ENCODE measurements at regions not wholly inside any gene's neighbourhood (a gene's known extent, or its start where the extent isn't known, plus 50 kb on each side); places are given as distances from the start of the nearest gene placed in this dataset.
"Not testable (repeated sequence)": the region's sequence is repeated elsewhere in the genome, so short reads cannot be mapped to it uniquely, and the experiment has no call there.

DNA sequence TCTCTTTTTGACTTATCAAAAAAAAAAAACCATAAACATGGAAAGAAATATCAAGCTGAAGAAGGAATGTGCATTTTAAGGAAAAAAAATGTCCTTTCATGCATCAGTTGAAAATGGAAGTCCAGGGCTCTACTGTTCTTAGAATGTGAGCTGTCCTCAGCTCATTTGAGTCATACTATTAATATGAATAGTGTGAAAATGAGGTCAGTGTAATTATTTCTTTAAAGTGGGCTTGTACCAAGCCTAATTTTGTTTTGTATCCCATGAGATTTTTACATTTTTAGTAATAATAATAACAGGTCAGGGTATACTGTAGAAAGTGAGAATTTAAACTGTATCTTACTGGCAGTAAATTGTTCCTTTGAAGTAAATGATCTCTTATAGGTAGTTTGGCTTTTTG lies 148.5 kb downstream of the NAA11 start:
- no peak for DNase-seq (ENCODE audit: low read depth in 2 of 2)

DNA sequence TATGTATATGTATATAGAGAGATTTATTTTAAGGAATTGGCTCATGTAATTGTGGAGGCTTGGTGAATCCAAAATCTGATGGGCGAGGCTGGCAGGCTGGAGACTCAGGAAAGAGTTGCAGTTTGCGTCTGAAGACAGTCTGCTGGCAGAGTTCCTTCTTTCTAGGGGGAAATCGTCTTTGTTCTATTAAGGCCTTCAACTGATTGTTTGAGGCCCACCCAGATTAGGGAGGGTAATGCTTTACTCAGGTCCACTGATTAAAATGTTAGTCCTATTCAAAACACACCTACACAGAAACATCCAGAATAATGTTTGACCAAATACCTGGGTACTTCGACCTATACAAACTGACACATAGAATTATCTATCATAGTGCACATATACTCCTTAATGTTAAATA lies 149.5 kb downstream of the NAA11 start:
- DNase-seq (ENCODE audit: low read depth in 2 of 2), result no peak

DNA sequence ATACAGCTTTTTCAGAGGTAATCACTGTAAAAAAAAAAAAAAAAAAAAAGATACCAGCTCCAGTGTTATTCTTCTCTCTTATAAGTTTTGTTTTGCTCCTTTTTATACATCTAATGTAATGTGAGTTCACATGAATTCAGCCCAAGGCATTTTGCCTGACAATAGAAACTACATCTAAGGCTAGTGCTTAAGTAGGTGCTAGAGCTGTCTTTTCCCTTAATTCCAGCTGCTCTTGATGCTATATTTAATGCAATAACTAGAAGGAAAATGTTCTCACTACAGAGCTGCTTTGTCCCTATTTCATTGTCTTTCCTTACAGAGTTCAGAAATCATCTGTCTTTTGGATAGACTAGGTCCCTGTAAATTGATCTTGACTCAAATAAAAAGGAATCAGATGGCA lies 150.1 kb downstream of the NAA11 start:
- DNase-seq (ENCODE audit: low read depth in 2 of 2), result no peak

DNA sequence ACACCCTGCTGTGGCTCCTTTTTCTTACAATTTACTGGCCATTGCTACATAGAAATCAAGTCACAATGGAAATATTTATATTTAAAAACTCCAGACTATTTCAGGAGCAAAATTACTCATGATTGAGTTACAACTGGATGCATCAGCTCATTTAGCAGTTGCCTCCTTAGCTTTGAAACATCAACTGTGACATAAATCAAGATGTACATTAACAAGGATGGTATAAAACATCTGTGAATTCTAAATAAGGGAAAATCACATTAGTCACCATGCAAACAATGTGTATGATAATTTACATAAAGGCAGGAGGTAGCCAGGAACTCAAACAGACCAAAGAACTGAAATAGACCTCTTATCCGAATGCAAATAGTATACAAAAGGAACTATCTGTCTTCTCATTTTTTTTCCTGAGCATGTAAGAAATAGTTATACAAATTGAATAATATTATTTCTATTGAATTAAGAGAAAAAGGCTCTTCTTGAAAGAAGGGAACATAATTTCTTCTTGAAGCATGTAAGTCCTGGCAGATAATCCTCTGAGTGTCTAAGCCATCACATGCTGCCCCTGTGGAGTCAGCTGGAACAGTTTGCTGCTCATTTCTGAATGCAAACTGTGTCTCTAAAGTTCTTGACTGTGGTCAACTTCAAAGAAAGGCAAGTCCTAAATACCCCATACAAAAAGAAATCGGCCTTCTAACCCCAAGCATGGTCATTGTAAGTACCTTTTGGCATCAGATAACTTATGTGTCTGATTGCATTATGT lies 151.2 kb downstream of the NAA11 start:
- DNase-seq (ENCODE audit: low read depth in 2 of 2), result no peak

GRCh38 chr4:79173186-79173585 lies 152.7 kb downstream of the NAA11 start:
- DNase-seq (ENCODE audit: low read depth in 2 of 2), result no peak

DNA sequence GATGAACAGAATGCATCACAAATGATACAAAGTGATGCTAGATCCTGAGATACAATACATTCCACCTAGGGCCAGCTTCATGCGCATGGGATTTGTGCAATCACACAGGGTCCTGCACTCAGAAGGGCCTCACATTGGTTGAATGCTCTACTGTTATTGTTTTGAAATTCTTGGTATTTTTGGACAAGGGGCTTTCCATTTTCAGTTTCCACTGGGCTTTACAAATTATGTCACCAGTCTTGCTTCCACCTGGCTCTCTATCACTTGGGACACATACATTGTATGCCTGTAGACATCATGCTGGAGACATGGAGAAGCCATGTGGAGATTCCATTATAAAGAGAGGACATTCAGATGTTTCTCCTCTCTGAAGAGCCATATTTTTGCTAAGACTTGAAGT lies 155.8 kb downstream of the NAA11 start:
- DNase-seq (ENCODE audit: low read depth in 2 of 2), result no peak

DNA sequence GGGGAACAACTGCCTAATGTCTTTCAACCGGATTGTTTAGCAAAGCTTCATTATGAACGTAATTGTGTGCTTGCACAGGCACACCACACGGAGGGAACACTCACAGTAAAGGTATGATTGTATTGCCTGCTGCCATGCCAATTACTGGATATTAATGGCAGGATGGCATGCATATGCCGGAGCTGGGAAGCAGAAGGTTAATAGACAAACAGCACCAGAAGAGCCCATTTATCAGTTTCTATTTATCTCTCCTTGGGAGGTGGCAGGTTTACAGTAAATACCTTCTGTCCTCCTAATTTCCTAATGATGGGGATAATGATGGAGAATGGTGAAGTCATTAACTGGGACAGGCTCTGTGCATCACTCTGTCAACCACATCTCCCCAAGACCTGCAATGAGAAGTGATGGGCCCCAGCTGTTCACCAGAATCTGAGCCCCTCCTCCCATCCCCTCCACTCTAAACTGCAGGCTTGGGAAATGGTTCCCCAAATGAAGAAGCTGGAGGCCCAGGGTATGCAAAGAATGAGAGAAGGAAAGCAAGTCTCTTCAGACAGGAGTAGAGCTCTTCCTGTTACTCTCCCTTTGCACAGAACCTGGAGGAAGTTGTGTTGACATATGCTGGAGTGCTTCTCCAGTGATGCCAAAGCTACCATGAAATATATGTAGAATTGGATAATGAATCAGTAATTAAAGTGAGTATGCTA lies 160.8 kb downstream of the NAA11 start:
- no peak for DNase-seq (ENCODE audit: low read depth in 2 of 2)

- DNase-seq (ENCODE audit: low read depth in 2 of 2), result no peak
These were observed 161.8 kb downstream of the NAA11 start for GRCh38 chr4:79163981-79164490.

- DNase-seq (ENCODE audit: low read depth in 2 of 2), result no peak
These were observed 164.9 kb downstream of the NAA11 start for GRCh38 chr4:79160962-79161361.

- not testable (repeated sequence) for DNase-seq (ENCODE audit: low read depth in 2 of 2)
These were observed 167.2 kb downstream of the NAA11 start for GRCh38 chr4:79158705-79159104.

DNA sequence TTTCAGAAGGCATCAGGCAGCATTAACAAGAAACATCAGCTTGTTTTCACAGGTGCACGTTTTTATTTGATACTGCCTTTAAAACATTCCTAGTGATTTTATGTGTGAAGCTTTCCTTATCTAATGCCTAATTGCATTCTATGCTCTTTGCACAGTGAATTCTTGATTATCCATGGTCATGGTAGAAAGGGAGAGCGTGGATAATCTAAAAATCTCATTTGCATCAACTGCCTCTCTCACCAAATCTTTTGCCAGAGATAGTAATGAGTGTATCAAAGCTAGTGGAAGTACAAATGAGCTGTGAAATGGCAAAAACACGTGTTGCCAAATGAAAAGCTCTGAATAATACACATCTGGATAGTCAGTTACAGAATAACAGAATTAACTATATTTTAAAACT lies 170.5 kb downstream of the NAA11 start:
- no peak for DNase-seq (ENCODE audit: low read depth in 2 of 2)

DNA sequence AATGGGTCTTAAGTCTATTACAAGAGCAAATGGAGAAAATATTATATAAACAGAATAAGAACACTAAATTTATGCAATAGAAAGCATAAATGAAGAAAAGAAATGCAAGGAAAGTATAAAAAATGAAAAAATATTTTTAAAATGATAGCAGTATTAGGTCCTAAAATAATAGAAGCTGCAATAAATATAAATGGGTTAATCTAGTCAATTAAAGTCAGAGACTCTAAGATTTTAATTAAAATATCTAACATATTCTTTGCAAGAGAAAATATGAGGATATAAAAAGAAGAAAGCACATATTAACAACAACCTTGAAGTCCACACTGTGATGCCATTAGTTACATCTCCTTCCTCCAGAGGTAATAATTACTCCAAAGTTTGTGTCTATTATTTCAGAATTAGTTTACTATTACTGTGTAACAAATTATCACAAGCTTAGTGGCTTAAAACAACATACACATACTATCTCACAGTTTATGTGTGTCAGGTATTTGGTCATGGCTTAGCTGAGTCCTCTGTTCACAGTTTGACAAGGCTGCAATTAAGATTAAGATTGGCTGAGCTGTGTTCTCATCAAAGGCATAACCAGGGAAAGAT lies 174.9 kb downstream of the NAA11 start:
- no peak for DNase-seq (ENCODE audit: low read depth in 2 of 2)

GRCh38 chr4:79148369-79148768 lies 177.5 kb downstream of the NAA11 start:
- DNase-seq (ENCODE audit: low read depth in 2 of 2), result no peak

DNA sequence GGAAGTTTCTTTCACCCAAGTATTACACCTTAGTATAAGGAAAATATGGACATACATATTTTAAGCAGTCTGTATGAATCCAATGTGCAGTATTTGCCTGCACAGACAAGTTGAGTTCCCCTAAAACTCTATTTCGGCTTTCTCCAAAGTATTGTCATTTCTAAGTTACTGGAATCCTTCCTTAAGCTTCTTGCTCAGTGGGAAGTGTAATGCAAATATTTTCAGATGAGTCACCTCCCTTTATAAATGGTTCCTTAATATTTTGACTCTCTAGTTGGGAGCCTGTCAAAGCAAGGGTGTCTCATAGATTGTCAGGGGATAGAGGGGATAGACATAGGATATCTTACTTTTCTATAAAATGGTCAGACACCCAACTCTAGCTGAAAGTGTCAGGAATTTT lies 178.6 kb downstream of the NAA11 start:
- no peak for DNase-seq (ENCODE audit: low read depth in 2 of 2)

DNA sequence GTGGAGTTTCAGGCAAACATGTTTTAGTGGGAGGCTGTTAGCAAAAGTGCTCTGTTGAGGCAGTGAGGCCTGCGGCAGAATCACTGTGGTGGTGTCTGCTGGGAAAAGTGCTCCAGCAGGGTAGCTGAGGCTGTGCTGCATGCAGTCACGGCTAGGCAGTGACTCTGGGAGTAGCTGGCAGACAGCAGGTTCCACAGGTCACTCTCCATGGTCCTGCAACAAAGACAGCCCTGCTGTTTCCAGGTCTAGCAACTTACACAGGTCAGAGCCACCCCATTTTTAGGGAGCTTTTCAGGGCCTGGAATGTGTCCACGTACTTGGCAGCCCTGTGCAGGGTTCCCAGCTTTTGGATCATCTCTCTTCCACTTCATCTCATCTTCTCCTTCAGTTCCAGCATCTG lies 184.3 kb downstream of the NAA11 start:
- DNase-seq (ENCODE audit: low read depth in 2 of 2), result peak; percentile 2 to 25

DNA sequence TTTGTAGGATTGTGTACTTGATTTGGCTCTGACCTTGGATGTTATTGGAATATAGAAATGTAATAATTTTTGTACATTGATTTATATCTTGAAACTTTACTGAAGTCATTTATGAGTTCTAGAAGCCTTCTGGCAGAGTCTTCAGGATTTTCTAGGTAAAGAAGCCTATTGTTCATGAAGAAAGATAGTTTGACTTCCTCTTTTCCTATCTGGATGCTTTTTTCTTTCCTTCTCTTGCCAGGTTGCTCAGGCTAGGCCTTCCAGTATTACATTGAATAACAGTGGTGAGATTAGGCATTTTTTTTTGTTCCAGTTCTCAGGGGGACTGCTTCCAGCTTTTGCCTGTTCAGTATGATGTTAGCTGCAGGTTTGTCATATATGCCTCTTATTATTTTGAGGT lies 191.1 kb downstream of the NAA11 start:
- no peak for DNase-seq (ENCODE audit: low read depth in 2 of 2)

- no peak for DNase-seq (ENCODE audit: low read depth in 2 of 2)
These were observed 193.0 kb downstream of the NAA11 start for GRCh38 chr4:79132826-79133225.

DNA sequence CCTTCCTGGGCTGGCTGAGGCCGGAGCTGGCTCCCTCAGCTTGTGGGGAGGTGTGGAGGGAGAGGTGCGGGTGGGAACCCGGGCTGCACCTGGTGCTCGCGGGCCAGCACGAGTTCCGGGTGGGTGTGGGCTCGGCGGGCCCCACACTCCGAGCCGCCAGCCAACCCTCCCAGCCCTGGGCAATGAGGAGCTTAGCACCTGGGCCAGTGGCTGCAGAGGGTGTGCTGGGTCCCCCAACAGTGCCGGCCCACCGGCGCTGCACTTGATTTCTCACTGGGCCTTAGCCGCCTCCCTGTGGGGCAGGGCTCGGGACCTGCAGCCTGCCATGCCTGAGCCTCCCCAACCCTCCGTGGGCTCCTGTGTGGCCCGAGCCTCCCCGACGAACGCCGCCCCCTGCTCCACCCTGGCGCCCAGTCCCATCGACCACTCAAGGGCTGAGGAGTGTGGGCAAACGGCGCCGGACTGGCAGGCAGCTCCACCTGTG lies 182.7 kb upstream of the PAQR3 start:
- DNase-seq (ENCODE audit: low read depth in 2 of 2), result no peak

DNA sequence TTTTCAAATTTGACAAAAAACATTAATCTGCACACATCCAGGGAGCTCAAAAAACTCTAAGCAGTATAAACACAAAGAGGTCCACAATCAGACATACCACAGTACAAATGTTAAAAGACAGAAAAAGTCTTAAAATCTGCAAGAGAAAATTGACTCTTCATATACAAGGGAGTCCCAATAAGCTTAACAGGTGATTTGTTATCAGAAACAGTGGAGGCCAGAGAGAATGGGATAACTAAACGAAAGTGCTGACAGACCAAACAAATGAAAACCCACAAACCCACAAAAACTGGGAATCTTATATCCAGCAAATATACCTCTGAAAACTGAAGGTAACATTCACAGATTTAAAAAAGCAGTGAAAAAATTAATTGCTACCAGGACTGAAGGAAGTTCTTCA lies 182.0 kb upstream of the PAQR3 start:
- DNase-seq (ENCODE audit: low read depth in 2 of 2), result no peak

DNA sequence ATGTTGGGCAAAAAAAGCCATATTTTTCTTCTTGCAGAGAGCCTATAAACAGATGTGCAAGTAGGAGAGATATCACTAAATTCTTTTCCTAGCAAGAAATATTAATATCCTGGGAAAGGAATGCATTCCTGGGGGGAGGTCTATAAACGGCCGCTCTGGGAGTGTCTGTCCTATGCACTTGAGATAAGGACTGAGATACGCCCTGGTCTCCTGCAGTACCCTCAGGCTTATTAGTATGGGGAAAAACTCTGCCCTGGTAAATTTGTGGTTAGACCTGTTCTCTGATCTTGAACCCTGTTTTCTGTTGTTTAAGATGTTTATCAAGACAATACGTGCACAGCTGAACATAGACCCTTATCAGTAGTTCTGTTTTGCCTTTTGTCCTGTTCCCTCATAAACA lies 177.8 kb upstream of the PAQR3 start:
- DNase-seq (ENCODE audit: low read depth in 2 of 2), result not testable (repeated sequence)

- DNase-seq (ENCODE audit: low read depth in 2 of 2), result no peak
These were observed 167.8 kb upstream of the PAQR3 start for GRCh38 chr4:79107014-79107413.

GRCh38 chr4:79088946-79089691 lies 149.9 kb upstream of the PAQR3 start:
- no peak for DNase-seq (ENCODE audit: low read depth in 2 of 2)

Measured in lung microvascular endothelial cell (primary cell).